Right lobe of liver (tissue), 6 donors: ENCODE measurements at regions not wholly inside any gene's neighbourhood (a gene's known extent, or its start where the extent isn't known, plus 50 kb on each side); places are given as distances from the start of the nearest gene placed in this dataset.
"Not testable (repeated sequence)": the region's sequence is repeated elsewhere in the genome, so short reads cannot be mapped to it uniquely, and the experiment has no call there.

Experiments
- ATAC-seq, 4 donors: fragments of 200-7000 bp; cut with Tn5 transposase; one replicate each; pipeline ENCODE4 v1.9.1; 2020; ENCODE audit warnings: mild to moderate bottlenecking in 4 of 4, moderate library complexity in 4 of 4
- DNase-seq, 3 donors: peaks; one replicate each; pipeline ENCODE4 v3.0.0-alpha.2; 2020
- H3K27ac ChIP-seq, 3 donors: fragments of 200-600 bp; one replicate each; pipeline ENCODE4 v1.8.0; 2022
- H3K27me3 ChIP-seq, 2 donors: fragments of 200-600 bp; one replicate each; pipeline ENCODE4 v1.8.0; 2022
- H3K36me3 ChIP-seq, 4 donors: fragments of 200-600 bp; sonication (generic) in 1 of 4; one replicate each; pipeline versions ENCODE4 v1.5.1 to v1.8.0; 2017 to 2022; ENCODE audit warnings: control low read depth in 1 of 4
- H3K4me1 ChIP-seq, 4 donors: fragments of 200-600 bp; sonication (generic) in 1 of 4; one replicate each; pipeline versions ENCODE4 v1.5.1 to v1.8.0; 2017 to 2022; ENCODE audit warnings: control low read depth in 1 of 4
- H3K4me3 ChIP-seq, 3 donors: fragments of 200-600 bp; one replicate each; pipeline ENCODE4 v1.8.0; 2022
- H3K9me3 ChIP-seq, 4 donors: fragments of 200-600 bp; sonication (generic) in 1 of 4; one replicate each; pipeline versions ENCODE4 v1.5.1 to v1.8.0; 2017 to 2022; ENCODE audit warnings: control low read depth in 1 of 4
- CTCF ChIP-seq, 4 donors: fragments of 200-600 bp in 3 of 4; fragments of 450-650 bp in 1 of 4; IDR thresholded peaks; one replicate each; pipeline versions ENCODE4 v1.5.1 to v1.8.0; 2016 to 2022; ENCODE audit warnings: antibody characterized with exemption in 4 of 4, mild to moderate bottlenecking in 2 of 4
- POLR2A ChIP-seq: fragments of 450-650 bp; IDR thresholded peaks from one replicate; pipeline ENCODE4 v1.6.1; 2017; ENCODE audit warnings: antibody characterized with exemption, mild to moderate bottlenecking
- WGBS: methylation state at CpG from one replicate; pipeline ENCODE4 v1.1.6; 2018; ENCODE audit warnings: low coverage, low lambda C conversion rate; ENCODE audit not compliant: insufficient coverage; ENCODE audit errors: missing lambda C conversion rate; 5-methylcytosine and 5-hydroxymethylcytosine counted together
- intact Hi-C, 2 donors: fragments of 100-400 bp; cut with DNase I; formaldehyde crosslinking; loops; one replicate each; pipeline versions ENCODE4 v1.11.2 to v1.14.1; 2022
- donor health status: DM: no; HTN: yes; CAD: no.
- donor health status: DM: no; HTN: no; CAD: no.
- donor health status: DM: no; HTN: no; CAD: no.
- donor health status: DM: no; HTN: yes; CAD: no.
- donor health status: DM: no; HTN: yes; CAD: no.

- TF ChIP-seq POLR2A: no peak
- intact Hi-C loops: no loop called here
- WGBS: 57% methylated on average over 4 of the region's 4 CpGs
- H3K9me3 ChIP-seq: peaks cover 0 to 3% (median 0%) of the 10 kb centered on the region in 4 donors
- peak in 1 of 4 donors; percentile 95 for ATAC-seq
- no peaks in the 10 kb centered on the region for H3K36me3 ChIP-seq
- no peak for DNase-seq
- no peaks in the 10 kb centered on the region for H3K27me3 ChIP-seq
- H3K4me3 ChIP-seq: no peak overlapping the region
- H3K4me1 ChIP-seq: no peaks in the 10 kb centered on the region
- no peak overlapping the region for H3K27ac ChIP-seq
These were observed 342.4 kb downstream of the INSIG2 start for GRCh38 chr2:118430510-118431164.

- ATAC-seq: no peak
- Histone ChIP-seq H3K4me3 (no peak overlapping the region), H3K36me3 (no peaks in the 10 kb centered on the region), H3K9me3 (peaks cover 0 to 3% (median 0%) of the 10 kb centered on the region in 4 donors), H3K27ac (no peak overlapping the region), H3K4me1 (no peaks in the 10 kb centered on the region), H3K27me3 (no peaks in the 10 kb centered on the region)
- no peak for DNase-seq
- intact Hi-C loops: no loop called here
- TF ChIP-seq CTCF (IDR thresholded peaks at IDR 0.05) (no peak), POLR2A (no peak)
- 69% methylated on average over 3 of the region's 5 CpGs for WGBS
These were observed 336.9 kb downstream of the INSIG2 start for GRCh38 chr2:118425191-118425590.

GRCh38 chr2:118423776-118424175, 335.5 kb downstream of the INSIG2 start:
- DNase-seq: no peak
- TF ChIP-seq CTCF (IDR thresholded peaks at IDR 0.05) (no peak), POLR2A (no peak)

GRCh38 chr2:118421648-118422047, 333.4 kb downstream of the INSIG2 start:
- H3K9me3 ChIP-seq: no peaks in the 10 kb centered on the region
- H3K4me1 ChIP-seq: no peaks in the 10 kb centered on the region
- H3K36me3 ChIP-seq: no peaks in the 10 kb centered on the region
- ATAC-seq (no peak), DNase-seq (no peak)
- 76% methylated on average over 3 of the region's 3 CpGs for WGBS
- no peak overlapping the region for H3K27ac ChIP-seq
- TF ChIP-seq CTCF (IDR thresholded peaks at IDR 0.05) (no peak), POLR2A (no peak)
- H3K4me3 ChIP-seq: no peak overlapping the region
- no peaks in the 10 kb centered on the region for H3K27me3 ChIP-seq
- intact Hi-C loops: no loop called here

More at GRCh38 chr2:118423776-118424175, 335.5 kb downstream of the INSIG2 start:
- Histone ChIP-seq H3K27me3 (no peaks in the 10 kb centered on the region), H3K27ac (no peak overlapping the region), H3K36me3 (no peaks in the 10 kb centered on the region), H3K4me3 (no peak overlapping the region), H3K4me1 (no peaks in the 10 kb centered on the region), H3K9me3 (peaks cover 0 to 3% (median 0%) of the 10 kb centered on the region in 4 donors)
- WGBS: 51% methylated on average over 3 of the region's 4 CpGs
- no peak for ATAC-seq
- intact Hi-C loops: no loop called here

GRCh38 chr2:118417406-118418120, 329.3 kb downstream of the INSIG2 start:
- H3K4me1 ChIP-seq: no peaks in the 10 kb centered on the region
- no peak overlapping the region for H3K27ac ChIP-seq
- no peaks in the 10 kb centered on the region for H3K27me3 ChIP-seq
- no peak for TF ChIP-seq CTCF (IDR thresholded peaks at IDR 0.05)
- TF ChIP-seq POLR2A: no peak
- WGBS: 63% methylated on average over 3 of the region's 3 CpGs
- no peaks in the 10 kb centered on the region for H3K36me3 ChIP-seq
- intact Hi-C loops: no loop called here
- DNase-seq (no peak), ATAC-seq (no peak)
- H3K4me3 ChIP-seq: no peak overlapping the region
- no peaks in the 10 kb centered on the region for H3K9me3 ChIP-seq

- H3K36me3 ChIP-seq, H3K27me3 ChIP-seq, ATAC-seq, DNase-seq, H3K4me3 ChIP-seq, intact Hi-C loops, H3K4me1 ChIP-seq, H3K9me3 ChIP-seq, H3K27ac ChIP-seq: not testable (repeated sequence)
- WGBS: 44% methylated on average over 1 of the region's 1 CpG
These were observed 326.9 kb downstream of the INSIG2 start for GRCh38 chr2:118415186-118415585.
